ENCODE measurements at regions not wholly inside any gene's neighbourhood (a gene's known extent, or its start where the extent isn't known, plus 50 kb on each side); places are given as distances from the start of the nearest gene placed in this dataset.

DNA sequence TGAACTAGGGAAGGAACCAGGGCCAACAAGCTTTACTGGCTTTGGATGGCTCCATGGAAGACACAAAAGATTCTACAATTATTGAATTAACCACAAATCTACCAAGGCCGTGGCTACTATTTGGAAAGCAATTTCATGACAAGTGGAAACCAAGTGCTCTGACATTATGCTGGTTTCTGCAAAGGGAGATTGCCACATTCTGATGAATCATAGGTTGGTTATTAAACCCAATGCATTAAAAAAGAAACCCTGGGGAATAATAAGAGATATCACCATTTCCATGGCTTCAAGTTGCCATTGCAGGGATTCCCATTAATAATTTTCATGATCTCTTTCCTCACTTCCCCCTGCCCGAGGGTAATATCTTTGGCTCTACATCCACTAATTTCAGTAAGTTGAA, 359.2 kb upstream of the NCAM2 start:
- Histone ChIP-seq H3K27me3 (ENCODE audit: control insufficient read depth, insufficient read depth, low read length) (no peaks in the 10 kb centered on the region), H3K4me3 (ENCODE audit: insufficient read depth, low read depth, low read length) (no peak overlapping the region), H3K36me3 (replicated peaks; ENCODE audit: control insufficient read depth, insufficient read depth, low read length) (no peaks in the 10 kb centered on the region)
- no peak for DNase-seq

DNA sequence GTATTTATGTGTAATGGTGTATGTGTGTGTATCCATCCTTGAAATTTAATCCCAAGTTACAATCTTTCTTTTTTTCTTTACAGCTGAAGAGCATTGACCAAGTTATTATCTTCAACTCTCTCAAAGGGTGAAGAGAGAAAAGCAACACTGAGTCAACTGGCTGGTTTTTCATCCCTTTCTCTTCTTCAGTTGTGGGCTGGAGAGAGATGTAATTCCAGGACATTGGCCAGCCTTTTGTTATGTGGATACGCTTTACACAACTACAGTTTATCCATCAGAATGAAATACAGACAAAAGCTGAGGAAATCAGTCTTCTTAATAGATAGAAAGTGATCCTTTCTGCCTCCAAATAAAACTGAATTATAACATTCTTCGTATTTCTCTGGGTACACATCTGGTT, 357.0 kb upstream of the NCAM2 start:
- Histone ChIP-seq H3K36me3 (replicated peaks; ENCODE audit: control insufficient read depth, insufficient read depth, low read length) (no peaks in the 10 kb centered on the region), H3K4me3 (ENCODE audit: insufficient read depth, low read depth, low read length) (no peak overlapping the region), H3K27me3 (ENCODE audit: control insufficient read depth, insufficient read depth, low read length) (no peaks in the 10 kb centered on the region)
- DNase-seq: peak; percentile 13

DNA sequence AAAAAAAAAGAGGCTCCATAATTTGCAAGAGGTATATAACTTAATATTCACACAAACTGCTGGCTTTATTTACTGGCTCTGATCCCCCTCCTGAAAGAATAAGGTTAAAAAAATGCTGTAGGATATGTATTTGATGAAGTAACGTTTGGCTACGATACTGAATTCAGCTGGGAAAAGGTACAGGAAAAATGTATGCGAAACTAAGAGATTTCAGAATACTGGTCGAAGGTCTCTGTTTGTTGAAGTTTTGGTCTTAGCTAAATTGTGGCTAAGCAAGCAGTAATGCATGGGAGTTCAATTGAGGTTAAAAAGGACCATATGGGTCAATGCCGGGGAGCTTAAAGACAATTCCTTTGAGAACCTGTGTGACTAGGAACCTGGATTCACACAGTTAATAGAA, 355.5 kb upstream of the NCAM2 start:
- H3K36me3 ChIP-seq (replicated peaks; ENCODE audit: control insufficient read depth, insufficient read depth, low read length): no peaks in the 10 kb centered on the region
- no peak overlapping the region for H3K4me3 ChIP-seq (ENCODE audit: insufficient read depth, low read depth, low read length)
- DNase-seq: no peak
- H3K27me3 ChIP-seq (ENCODE audit: control insufficient read depth, insufficient read depth, low read length): no peaks in the 10 kb centered on the region

DNA sequence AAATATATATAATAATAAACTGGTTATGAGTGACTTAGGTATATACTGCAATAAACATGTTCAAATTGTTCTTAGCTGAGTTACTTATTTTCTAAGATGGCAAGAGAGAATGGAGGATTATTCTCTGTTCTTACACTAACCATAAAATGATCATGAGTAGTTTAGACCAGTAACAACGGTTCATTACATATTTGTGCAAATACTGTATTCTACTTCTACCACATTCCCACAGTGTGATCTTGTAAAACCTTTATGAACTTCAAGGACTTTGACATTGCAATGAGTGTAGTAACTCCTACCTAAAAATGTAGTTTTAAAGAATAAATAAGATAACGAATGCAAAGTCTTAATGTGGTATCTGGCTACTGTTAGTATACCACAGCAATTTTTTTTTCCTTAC, 353.7 kb upstream of the NCAM2 start:
- no peak for DNase-seq
- Histone ChIP-seq H3K36me3 (replicated peaks; ENCODE audit: control insufficient read depth, insufficient read depth, low read length) (no peaks in the 10 kb centered on the region), H3K27me3 (ENCODE audit: control insufficient read depth, insufficient read depth, low read length) (no peaks in the 10 kb centered on the region), H3K4me3 (ENCODE audit: insufficient read depth, low read depth, low read length) (no peak overlapping the region)

DNA sequence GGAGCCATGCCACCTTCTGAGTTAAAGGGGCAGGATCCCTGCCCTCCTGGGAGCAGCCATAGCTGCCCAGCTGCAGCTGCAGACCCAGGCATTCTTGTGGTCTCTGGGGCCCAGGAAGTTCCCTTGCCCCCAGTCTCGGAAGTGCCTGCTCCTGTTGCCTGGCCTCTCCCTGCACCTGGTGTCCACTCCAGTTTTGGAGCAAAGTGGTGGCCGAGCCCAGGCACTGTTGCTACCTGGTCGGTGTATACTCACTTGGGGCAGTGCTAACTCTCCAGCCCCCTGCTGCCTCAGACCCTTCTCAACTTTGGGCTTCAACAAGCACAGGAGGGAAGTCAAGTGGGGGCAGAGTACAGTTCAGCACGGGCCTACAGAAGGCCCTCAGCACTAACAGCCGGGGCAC, 352.9 kb upstream of the NCAM2 start:
- Histone ChIP-seq H3K36me3 (replicated peaks; ENCODE audit: control insufficient read depth, insufficient read depth, low read length) (no peaks in the 10 kb centered on the region), H3K4me3 (ENCODE audit: insufficient read depth, low read depth, low read length) (no peak overlapping the region), H3K27me3 (ENCODE audit: control insufficient read depth, insufficient read depth, low read length) (no peaks in the 10 kb centered on the region)
- no peak for DNase-seq

DNA sequence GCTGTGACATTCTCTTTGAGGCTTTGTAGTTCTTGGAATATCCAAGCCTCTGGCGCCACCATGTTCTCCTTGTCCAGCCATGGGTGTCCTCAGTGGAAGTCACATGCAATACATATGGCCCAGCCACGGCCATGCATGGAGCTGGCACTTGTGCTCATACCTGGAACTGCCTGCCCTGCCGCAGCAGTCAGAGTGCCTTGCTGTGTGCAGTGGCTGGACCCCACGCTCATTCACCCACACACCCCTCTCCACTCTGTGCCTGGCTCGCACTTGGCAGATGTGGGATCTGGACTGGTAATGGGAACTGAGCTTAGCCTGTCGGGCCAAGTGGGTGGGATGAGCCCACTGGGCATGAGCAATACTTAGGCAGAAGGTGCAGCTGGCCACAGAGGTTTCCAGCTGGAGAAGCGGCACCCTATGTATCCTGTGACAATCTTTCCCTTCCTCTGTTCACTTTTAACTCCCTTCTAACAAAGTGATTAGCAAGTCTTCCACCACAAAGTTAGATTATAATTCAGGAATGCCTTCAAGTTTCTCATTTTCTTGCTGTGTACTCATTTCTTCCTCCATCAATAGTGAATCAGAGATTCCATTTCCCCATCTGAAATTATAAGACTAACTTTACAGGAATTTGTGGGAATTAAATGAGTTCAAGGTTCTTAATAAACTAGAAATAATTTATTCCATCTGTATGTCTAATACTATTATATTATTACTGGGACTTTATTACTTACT, 351.6 kb upstream of the NCAM2 start:
- Histone ChIP-seq H3K36me3 (replicated peaks; ENCODE audit: control insufficient read depth, insufficient read depth, low read length) (no peaks in the 10 kb centered on the region), H3K4me3 (ENCODE audit: insufficient read depth, low read depth, low read length) (no peak overlapping the region), H3K27me3 (ENCODE audit: control insufficient read depth, insufficient read depth, low read length) (no peaks in the 10 kb centered on the region)
- DNase-seq: no peak

DNA sequence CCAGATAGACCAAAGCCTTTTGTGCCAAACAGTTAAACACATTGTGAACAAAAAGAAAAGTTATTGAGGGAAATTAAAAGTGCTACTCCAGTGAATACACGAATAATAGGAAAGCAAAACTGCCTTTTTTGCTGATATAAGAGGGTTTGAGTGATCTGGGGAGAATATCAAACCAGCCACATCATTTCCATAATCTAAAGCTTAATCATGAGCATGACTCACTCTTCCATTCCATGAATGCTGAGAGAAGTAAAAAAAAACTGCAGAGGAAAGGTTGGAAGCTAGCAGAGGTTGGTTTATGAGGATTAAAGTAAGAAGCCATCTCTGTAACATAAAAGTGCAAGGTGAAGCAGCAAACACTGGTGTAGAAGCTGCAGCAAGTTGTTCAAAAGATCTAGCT, 350.6 kb upstream of the NCAM2 start:
- no peak for DNase-seq

DNA sequence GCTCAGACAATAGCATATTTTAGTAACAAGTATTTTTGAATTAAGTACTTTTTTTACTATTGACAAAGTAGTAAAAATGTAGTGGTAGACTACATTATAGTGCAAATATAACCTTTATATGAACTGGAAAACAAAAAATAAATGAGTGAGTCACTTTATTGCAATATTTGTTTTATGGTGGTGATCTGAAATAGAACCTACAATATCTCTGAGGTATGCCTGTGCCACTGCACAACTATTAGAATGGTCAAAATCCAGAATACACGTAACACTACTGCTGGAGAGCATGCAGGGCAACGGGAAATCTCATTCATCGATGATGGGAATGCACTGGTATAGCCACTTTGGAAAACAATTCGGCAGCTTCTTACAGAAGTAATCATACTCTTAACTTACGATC, 349.0 kb upstream of the NCAM2 start:
- DNase-seq: no peak
- Histone ChIP-seq H3K27me3 (ENCODE audit: control insufficient read depth, insufficient read depth, low read length) (no peaks in the 10 kb centered on the region), H3K36me3 (replicated peaks; ENCODE audit: control insufficient read depth, insufficient read depth, low read length) (no peaks in the 10 kb centered on the region), H3K4me3 (ENCODE audit: insufficient read depth, low read depth, low read length) (no peak overlapping the region)

More for the DNA sequence above, 350.6 kb upstream of the NCAM2 start:
- Histone ChIP-seq H3K27me3 (ENCODE audit: control insufficient read depth, insufficient read depth, low read length) (no peaks in the 10 kb centered on the region), H3K36me3 (replicated peaks; ENCODE audit: control insufficient read depth, insufficient read depth, low read length) (no peaks in the 10 kb centered on the region), H3K4me3 (ENCODE audit: insufficient read depth, low read depth, low read length) (no peak overlapping the region)

DNA sequence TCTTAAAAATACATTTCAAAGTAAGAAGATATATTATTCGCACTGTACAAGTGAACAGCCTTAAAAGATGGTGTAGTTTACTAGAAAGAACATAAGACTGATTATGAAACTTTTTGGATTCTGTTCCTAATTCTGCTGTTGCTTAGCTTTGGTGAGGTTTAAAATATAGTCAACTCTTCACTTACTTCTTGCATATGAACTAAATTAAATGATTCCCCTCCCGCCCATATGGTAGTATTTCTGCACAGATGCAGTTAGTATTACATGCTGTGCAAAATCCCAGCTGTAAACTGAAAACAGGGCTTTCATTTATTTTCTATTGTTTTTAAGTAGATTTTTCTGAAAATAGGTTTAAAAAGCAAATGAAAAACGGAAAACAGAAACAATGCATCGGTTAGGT, 345.4 kb upstream of the NCAM2 start:
- no peak for DNase-seq
- H3K36me3 ChIP-seq (replicated peaks; ENCODE audit: control insufficient read depth, insufficient read depth, low read length): no peaks in the 10 kb centered on the region
- H3K27me3 ChIP-seq (ENCODE audit: control insufficient read depth, insufficient read depth, low read length): no peaks in the 10 kb centered on the region
- no peak overlapping the region for H3K4me3 ChIP-seq (ENCODE audit: insufficient read depth, low read depth, low read length)

DNA sequence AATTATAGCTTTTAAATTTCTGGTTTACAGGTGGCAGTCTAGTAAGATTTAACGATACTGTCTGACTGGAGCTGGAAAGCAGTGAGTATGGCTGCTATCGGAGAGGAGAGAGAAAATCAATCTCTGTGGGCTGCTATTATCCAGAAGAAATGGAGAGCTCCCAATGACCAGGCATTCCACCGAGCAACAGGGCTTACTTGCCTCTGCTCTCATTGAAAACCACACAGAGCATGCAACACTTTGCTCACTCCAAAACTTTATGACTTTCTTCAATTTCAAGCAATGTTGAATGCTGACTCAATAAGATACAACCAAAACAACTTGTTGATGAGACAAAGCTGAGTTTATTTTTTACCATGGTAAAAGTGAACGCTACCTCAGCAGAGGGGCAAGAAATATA, 337.0 kb upstream of the NCAM2 start:
- no peaks in the 10 kb centered on the region for H3K36me3 ChIP-seq (replicated peaks; ENCODE audit: control insufficient read depth, insufficient read depth, low read length)
- H3K4me3 ChIP-seq (ENCODE audit: insufficient read depth, low read depth, low read length): no peak overlapping the region
- peak; percentile 8 for DNase-seq
- H3K27me3 ChIP-seq (ENCODE audit: control insufficient read depth, insufficient read depth, low read length): no peaks in the 10 kb centered on the region

DNA sequence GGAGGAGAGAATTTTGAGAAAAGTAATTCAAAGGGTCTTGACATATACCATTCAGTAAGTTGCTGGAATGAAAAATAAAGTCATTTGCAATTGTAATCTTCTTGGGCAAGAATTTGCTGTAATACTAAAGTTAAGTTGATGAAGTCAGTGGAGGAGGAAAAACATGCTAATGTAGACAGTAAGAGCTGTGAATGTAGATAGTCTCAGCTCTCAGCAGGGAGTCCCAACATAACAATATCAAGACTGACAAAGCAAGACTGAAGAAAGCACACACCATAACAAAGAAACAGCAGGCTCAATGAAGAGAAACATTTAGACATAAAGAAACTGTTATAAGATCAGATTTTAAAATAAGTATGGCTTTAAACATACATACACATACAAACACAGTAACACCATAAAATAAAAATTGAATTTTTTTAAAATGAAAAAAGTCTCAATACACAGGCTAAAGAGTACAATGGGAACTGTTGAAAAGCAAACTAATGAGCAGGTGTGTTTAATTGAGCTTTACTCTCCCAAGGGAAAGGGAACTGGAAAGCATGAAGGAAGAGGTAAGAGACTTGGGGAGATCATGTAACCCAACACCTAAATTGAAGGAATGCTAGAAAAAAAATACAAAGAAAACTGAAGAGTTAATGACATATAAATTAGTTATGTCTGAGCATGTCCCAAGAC, 336.3 kb upstream of the NCAM2 start:
- no peak overlapping the region for H3K4me3 ChIP-seq (ENCODE audit: insufficient read depth, low read depth, low read length)
- H3K36me3 ChIP-seq (replicated peaks; ENCODE audit: control insufficient read depth, insufficient read depth, low read length): no peaks in the 10 kb centered on the region
- DNase-seq: peak; percentile 10
- H3K27me3 ChIP-seq (ENCODE audit: control insufficient read depth, insufficient read depth, low read length): no peaks in the 10 kb centered on the region

DNA sequence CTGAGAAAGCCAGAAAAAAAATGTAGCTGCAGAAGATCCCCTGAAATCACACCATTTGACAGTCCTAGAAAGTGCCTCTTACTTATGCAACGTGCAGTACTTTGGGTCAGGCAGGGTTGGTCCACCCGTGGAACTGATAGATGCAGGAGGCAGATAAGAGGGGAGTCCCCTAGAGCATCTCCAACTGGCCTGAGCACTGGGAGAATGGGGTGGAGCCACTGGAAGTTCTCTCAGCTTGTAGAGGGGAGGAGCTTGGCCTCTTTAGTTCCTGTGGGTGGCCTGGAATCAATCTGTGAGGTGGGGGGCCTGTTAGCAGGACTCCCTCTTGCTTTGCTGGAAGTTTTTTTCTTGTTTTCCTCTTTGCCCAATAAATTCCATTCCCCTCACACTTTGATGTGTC, 335.7 kb upstream of the NCAM2 start:
- Histone ChIP-seq H3K36me3 (replicated peaks; ENCODE audit: control insufficient read depth, insufficient read depth, low read length) (no peaks in the 10 kb centered on the region), H3K4me3 (ENCODE audit: insufficient read depth, low read depth, low read length) (no peak overlapping the region), H3K27me3 (ENCODE audit: control insufficient read depth, insufficient read depth, low read length) (no peaks in the 10 kb centered on the region)
- no peak for DNase-seq

DNA sequence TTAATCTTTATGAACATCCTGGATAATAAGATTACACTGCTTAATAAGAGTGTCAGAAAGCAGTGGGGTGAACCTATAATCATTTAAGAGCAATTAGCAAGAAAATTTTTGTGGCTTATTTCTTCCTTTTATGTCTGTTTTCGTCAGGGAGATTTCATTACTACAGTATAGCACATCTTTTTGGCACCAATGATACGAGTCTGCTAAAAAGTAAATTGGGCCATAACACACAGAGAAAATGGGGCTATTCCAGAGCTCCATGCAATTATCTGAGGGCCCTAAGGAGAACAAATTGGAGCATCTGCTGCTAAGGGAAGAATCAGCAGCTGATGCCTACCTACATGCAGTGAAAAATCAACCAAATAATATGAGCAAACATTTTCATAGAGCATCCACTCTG, 330.3 kb upstream of the NCAM2 start:
- no peaks in the 10 kb centered on the region for H3K27me3 ChIP-seq (ENCODE audit: control insufficient read depth, insufficient read depth, low read length)
- no peak overlapping the region for H3K4me3 ChIP-seq (ENCODE audit: insufficient read depth, low read depth, low read length)
- no peak for DNase-seq
- H3K36me3 ChIP-seq (replicated peaks; ENCODE audit: control insufficient read depth, insufficient read depth, low read length): no peaks in the 10 kb centered on the region

DNA sequence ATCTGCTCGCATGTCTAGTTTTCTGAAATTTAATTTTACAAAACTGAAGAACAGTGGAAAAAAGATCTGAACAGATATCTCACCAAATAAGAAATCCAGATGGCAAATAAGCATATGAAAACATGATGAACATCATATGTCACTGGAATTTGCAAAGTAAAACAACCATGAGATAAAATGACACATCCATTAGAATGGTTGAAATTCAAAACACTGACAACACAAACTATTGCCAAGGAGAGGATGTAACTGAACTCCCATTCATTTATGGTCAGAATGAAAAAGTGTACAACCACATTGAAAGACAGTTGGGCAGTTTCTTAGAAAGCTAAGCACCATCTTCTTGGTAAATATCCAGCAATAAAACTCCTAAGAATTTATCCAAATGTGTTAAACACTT, 312.7 kb upstream of the NCAM2 start:
- DNase-seq: no peak
- H3K36me3 ChIP-seq (replicated peaks; ENCODE audit: control insufficient read depth, insufficient read depth, low read length): no peaks in the 10 kb centered on the region
- no peaks in the 10 kb centered on the region for H3K27me3 ChIP-seq (ENCODE audit: control insufficient read depth, insufficient read depth, low read length)
- no peak overlapping the region for H3K4me3 ChIP-seq (ENCODE audit: insufficient read depth, low read depth, low read length)

DNA sequence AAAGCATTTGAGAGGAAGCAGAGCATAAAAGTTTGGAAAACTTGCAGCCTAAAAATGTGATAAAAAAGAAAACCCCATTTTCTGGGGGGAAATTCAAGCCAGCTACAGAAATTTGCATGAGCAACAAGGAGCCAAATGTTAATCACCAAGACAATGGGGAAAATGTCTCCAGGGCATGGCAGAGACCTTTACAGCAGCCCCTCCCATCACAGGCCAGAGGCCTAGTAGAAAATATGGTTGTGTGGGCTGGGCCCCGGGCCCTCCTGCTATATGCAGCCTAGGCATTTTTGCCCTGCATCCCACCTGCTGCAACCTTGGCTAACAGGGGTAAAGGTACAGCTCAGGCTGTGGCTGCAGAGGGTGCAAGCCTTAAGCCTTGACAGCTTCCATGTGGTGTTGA, 299.6 kb upstream of the NCAM2 start:
- no peak overlapping the region for H3K4me3 ChIP-seq (ENCODE audit: insufficient read depth, low read depth, low read length)
- H3K36me3 ChIP-seq (replicated peaks; ENCODE audit: control insufficient read depth, insufficient read depth, low read length): no peaks in the 10 kb centered on the region; the same call in 1 of the 2 replicates
- no peak for DNase-seq
- no peaks in the 10 kb centered on the region for H3K27me3 ChIP-seq (ENCODE audit: control insufficient read depth, insufficient read depth, low read length)

All from H7 (cell line).